ENCODE measurements at regions not wholly inside any gene's neighbourhood (a gene's known extent, or its start where the extent isn't known, plus 50 kb on each side); places are given as distances from the start of the nearest gene placed in this dataset.

GRCh38 chr2:84202166-84202565, 256.9 kb downstream of the SUCLG1 start:
- H3K27ac ChIP-seq = no peak overlapping the region
- no peaks in the 10 kb centered on the region for H3K27me3 ChIP-seq
- H3K4me3 ChIP-seq = no peak overlapping the region
- no peak for TF ChIP-seq CTCF (IDR thresholded peaks at IDR 0.05; ENCODE audit: low read depth, low read length)
- no peak for DNase-seq (ENCODE audit: low read depth in 1 of 2, low spot score in 1 of 2)
- H3K4me1 ChIP-seq (ENCODE audit: low read depth) = no peaks in the 10 kb centered on the region
- no peaks in the 10 kb centered on the region for H3K36me3 ChIP-seq
- no peaks in the 10 kb centered on the region for H3K9me3 ChIP-seq (ENCODE audit: low read depth)

- Histone ChIP-seq H3K27ac (no peak overlapping the region), H3K9me3 (ENCODE audit: low read depth) (no peaks in the 10 kb centered on the region), H3K4me3 (no peak overlapping the region), H3K36me3 (no peaks in the 10 kb centered on the region), H3K4me1 (ENCODE audit: low read depth) (no peaks in the 10 kb centered on the region), H3K27me3 (no peaks in the 10 kb centered on the region)
- TF ChIP-seq CTCF (IDR thresholded peaks at IDR 0.05; ENCODE audit: low read depth, low read length) = no peak
- no peak for DNase-seq (ENCODE audit: low read depth in 1 of 2, low spot score in 1 of 2)
These were observed 257.9 kb downstream of the SUCLG1 start for GRCh38 chr2:84201158-84201557.

- Histone ChIP-seq H3K9me3 (ENCODE audit: low read depth) (no peaks in the 10 kb centered on the region), H3K27ac (no peak overlapping the region), H3K4me1 (ENCODE audit: low read depth) (no peaks in the 10 kb centered on the region), H3K36me3 (no peaks in the 10 kb centered on the region), H3K4me3 (no peak overlapping the region), H3K27me3 (no peaks in the 10 kb centered on the region)
- DNase-seq (ENCODE audit: low read depth in 1 of 2, low spot score in 1 of 2) = no peak
- TF ChIP-seq CTCF (IDR thresholded peaks at IDR 0.05; ENCODE audit: low read depth, low read length) = no peak
These were observed 261.2 kb downstream of the SUCLG1 start for GRCh38 chr2:84197901-84198300.

- Histone ChIP-seq H3K9me3 (ENCODE audit: low read depth) (no peaks in the 10 kb centered on the region), H3K36me3 (no peaks in the 10 kb centered on the region), H3K27me3 (no peaks in the 10 kb centered on the region), H3K4me1 (ENCODE audit: low read depth) (no peaks in the 10 kb centered on the region), H3K4me3 (no peak overlapping the region), H3K27ac (no peak overlapping the region)
- TF ChIP-seq CTCF (IDR thresholded peaks at IDR 0.05; ENCODE audit: low read depth, low read length) = no peak
- DNase-seq (ENCODE audit: low read depth in 1 of 2, low spot score in 1 of 2) = no peak
These were observed 264.0 kb downstream of the SUCLG1 start for GRCh38 chr2:84194949-84195644.

GRCh38 chr2:84194181-84194580, 264.9 kb downstream of the SUCLG1 start:
- H3K36me3 ChIP-seq = no peaks in the 10 kb centered on the region

More at GRCh38 chr2:84194181-84194580, 264.9 kb downstream of the SUCLG1 start:
- Histone ChIP-seq H3K9me3 (ENCODE audit: low read depth) (no peaks in the 10 kb centered on the region), H3K4me3 (no peak overlapping the region), H3K27ac (no peak overlapping the region), H3K4me1 (ENCODE audit: low read depth) (no peaks in the 10 kb centered on the region), H3K27me3 (no peaks in the 10 kb centered on the region)
- no peak for TF ChIP-seq CTCF (IDR thresholded peaks at IDR 0.05; ENCODE audit: low read depth, low read length)
- no peak for DNase-seq (ENCODE audit: low read depth in 1 of 2, low spot score in 1 of 2)

Data from cardiac muscle cell (in vitro differentiated cells and primary cell).